RPMI7951 (cell line): ENCODE measurements at regions not wholly inside any gene's neighbourhood (a gene's known extent, or its start where the extent isn't known, plus 50 kb on each side); places are given as distances from the start of the nearest gene placed in this dataset.

Source experiments
- DNase-seq: peaks from one replicate; pipeline ENCODE4 v3.0.0-alpha.2; 2012; ENCODE audit warnings: low read depth

DNA sequence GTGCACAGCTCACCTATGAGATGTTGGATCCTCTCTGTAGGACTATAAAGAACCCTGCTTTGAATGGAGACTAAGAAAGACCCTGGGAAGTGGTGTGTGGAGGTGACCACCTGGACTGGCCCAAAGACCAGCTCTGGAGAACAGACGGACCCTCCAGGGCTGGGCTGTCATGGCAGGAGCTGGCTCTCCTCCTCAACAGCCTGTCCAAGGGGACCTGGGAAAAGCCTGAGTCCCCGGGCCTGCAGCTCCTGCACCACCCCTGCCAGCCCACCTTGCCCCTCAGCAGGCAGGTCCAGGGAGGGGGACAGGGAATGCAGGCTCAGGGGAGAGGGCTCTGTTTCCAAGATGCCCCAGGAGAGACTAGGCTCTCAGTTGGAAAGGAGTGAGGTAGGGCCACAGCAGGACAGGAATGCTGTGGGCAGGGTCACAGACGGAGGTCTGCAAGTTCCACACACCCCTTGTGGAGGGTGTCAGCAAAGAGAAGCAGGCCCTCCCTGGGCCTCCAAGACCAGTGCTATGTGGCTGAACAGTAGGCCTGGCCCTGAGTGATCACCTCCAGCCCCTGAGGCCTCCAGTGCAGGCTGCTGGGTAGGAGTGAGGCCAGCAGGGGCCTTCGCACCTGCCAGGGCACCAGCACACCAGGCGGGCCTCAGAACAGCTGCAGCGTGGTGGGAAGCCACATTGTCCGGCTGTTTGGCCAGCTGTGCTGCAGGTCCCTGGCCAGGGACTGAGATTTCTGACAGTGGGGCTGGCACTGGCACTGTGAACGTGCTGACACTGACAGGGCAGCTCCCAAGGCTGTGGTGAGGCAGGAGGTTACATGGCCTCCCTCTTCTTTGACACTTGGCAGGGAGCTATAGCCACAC lies 86.4 kb upstream of the OTOS start:
- no peak for DNase-seq

DNA sequence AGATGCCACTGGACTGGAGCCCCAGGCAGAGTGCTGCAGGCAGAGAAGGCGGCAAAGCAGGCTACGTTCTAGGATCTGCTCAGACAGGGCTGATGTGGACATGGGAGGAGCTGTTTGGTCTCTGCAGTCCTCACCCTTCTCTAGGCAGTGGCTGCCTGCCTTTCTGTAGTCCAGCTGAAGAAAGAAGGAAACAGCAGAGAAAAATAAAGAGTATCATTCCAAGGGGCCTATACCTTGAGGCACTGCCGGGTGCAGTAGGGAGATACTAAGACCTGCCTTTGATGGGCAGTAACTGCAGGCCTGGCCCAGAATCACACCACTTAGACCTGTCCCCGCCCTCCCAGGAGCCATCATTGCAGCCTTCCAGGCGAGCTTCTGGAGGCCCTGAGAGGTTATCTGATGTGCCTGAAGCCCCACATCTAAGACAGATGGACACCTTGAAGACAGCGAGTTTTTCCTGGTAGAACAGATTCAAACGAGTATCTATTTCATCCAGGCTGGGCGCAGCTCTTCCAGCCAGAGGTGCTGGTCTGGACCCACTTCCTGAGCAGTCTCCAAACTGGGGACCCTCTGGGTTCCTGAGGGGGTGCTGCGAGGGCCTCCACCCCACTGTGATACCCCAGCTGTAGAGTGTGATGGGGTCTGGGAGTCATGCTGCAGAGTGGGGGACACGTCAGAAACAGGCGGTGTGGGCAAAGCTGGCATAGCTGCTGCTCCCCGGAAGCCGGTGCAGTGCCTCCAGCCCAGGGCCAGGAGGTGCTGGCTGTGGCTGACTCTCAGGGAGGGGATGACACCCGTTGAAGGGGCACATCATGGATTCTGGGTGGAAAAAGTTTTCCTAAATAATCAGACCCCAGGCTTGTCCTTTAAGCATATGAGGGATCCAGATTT lies 87.3 kb upstream of the OTOS start:
- DNase-seq: no peak

DNA sequence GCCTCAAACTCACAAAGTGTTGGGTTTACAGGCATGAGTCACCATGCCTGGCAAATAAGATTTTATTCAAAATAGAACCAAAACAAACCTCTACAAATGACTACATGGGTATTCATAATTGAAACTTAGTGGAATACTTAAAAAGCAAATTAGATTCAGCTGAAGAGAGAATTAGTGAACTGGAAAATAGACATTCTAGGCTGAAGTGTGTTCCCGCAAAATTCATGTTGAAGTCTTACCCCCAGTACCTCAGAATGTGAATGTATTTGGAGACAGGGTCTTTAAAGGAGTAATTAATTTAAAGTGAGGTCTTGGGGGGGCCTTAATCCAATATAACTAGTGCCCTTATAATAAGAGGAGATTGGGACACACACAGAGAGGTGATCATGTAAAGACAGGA lies 88.5 kb upstream of the OTOS start:
- DNase-seq: no peak

DNA sequence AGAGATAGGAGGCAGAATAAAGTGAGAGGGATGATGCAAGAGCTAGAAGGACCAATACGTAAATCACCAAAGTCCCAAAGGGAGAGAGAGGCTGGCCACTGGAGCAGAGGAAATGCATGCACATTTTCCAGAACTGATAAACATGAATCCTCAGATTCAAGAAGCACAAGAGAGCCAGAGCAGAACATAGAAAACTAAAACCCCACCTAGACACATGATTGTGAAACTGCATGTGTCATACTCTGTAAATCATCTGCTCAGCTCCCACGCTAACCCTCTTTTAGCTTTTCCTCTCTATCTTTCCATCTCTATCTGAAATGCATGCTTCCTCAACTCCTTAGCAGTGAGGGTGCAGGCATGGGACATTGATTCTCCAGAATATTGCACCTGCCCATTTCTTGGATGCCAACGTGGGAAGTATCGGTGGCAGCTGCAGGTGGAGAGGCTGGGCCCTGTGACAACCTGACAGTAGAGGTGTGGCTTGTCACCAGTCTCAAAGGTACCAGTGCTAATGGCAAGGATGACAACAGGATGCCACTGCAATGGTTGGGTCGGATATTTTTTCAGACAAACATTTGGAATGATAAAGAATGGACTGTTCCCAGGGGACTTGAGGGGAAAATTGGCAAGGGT lies 89.3 kb upstream of the OTOS start:
- no peak for DNase-seq

DNA sequence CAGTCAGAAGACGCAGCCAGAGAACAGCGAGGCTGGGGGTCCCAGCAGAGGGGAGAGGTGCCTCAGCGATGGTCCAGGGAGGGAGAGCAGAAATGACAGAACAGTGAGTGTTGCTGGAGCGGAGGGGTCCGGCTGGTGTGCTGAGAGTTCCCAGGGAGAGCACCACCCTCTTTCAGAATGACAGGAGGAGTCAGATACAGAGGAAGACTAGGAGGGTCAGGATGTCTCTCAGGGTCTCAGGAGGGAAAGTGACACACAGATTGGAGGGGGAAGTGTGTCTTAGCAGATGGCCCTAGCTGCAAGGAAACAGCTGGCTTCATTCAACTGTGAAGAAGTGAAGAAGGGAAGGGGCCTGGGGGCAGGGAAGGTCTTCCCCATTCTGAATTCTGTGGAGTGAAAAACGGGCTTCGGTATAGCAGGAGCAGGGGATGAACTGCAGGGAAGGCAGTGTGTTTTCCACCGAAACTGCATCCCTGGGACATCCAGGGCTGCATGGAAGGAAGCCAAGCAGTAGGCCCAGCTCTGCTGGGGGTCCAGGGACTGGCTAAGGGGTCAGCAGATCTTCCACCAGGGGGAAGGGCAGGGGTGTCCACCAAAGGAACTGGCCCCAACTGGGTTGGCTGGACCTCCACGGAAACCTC lies 90.0 kb upstream of the OTOS start:
- no peak for DNase-seq

DNA sequence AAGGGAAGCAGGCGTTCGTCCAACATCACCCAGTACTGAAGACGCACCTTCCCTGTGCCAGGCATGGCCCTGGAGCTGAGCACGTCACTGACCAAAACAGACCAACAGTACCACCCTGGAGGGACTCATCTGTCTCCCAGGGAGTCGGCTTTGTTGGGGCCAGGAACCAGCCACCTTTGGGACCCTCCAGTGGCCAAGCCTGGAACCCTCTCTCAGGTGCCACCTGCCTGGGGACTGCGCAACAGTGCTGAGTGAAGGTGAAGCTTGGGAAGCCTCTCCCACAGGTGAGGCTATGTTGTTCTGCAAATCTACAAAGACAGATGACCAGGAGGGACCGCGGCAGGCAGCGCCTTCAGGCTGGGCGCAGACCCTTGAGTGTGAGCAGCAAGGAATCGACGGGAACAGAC lies 91.4 kb upstream of the OTOS start:
- DNase-seq: no peak

DNA sequence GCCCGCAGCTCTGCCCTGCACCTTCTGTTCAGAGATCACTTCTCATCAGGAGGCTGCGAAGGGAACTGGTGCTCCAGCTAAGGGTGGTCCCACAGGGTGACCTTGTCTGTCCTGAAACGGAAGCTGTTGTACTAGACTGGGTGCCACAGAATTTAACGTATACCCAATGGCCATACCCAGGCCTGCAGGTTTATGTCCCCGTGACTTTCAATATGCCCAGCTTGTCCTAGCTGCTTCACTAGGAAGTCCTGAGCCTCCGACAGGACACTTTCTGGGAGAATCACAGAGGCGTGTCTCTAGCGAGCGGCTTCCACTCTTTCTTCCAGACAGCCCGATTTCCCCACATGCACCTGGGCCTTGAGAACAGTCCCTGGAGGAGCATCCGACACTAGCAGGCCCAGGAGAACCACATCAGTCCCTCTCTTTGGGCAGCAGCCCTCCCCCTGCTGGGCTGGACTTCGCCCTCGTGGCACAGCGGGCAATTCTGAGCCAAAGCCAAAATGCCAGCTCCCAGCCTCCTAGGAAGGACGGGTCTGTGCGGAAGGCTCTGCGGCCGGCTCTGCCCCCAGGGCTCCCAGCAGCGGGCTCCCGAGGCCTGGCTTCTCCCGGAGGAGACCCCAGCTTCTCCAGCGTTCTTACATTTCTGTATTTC lies 91.9 kb upstream of the OTOS start:
- no peak for DNase-seq

DNA sequence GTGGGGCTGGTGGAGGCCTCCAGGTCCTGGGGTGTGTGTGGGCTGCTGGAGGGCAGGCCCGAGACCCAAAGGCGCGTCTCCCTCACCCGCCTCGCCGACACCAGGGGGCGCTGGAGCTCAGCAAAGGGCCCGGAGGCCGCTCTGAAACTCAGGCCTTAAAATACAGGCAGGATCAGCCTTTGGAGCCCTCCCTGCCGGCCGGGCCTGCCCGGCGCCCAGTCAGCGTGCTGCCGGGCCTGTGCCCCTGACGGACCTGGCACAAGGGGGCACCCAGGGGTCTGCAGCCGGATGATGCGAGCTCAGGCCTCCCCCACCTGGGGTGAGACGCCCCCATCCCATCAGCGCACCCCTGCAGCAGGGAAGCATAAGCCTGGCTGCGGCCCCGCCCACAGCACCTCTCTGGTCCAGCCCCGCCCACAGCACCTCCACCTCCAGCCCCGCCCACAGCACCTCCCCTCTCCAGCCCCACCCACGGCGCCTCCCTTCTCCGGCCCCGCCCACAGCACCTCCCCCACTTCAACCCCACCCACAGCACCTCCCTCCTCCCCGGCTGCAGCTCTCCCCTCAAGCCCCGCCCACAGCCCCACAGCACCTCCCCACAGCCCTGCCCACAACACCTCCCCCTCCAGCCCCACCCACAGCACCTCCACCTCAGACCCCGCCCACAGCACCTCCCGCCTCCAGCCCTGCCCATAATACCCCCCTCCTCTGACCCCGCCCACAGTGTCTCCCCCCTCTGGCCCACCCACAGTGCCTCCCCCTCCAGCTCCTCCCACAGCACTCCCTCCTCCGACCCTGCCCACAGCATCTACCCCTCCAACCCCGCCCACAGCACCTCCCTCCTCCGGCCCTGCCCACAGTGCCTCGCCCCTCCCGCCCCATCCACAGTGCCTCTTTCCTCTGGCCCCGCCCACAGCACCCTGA lies 92.8 kb upstream of the OTOS start:
- DNase-seq: peak; percentile 61

DNA sequence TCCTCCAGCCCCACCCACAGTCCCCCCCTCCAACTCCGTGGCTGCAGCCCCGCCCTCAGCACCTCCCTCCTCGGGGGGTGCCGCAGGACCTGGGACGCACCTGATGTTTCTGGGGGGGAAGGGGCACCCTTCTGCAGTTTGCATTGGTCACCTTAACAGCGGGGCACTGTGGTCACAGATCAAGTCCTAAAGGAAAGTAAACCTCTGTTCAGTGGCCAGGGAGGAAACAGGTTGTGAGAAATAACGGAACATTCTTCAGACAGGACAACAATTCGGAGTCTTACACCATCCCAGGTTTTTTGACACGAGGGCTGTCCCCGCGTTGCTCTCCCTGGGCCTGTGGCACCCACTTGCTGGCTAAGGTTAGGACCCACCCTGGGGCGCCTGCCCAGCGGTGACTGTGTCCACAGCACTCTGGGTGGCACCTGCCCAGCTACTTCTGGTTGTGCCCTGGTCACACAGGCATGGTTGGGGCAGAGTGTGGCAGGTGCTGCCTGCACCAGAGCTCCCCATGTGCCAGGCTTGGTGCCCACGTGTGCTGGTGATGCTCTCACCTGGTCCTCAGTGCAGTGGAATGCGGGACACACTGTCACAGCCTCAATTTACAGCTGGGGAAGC lies 93.5 kb upstream of the OTOS start:
- DNase-seq: no peak

DNA sequence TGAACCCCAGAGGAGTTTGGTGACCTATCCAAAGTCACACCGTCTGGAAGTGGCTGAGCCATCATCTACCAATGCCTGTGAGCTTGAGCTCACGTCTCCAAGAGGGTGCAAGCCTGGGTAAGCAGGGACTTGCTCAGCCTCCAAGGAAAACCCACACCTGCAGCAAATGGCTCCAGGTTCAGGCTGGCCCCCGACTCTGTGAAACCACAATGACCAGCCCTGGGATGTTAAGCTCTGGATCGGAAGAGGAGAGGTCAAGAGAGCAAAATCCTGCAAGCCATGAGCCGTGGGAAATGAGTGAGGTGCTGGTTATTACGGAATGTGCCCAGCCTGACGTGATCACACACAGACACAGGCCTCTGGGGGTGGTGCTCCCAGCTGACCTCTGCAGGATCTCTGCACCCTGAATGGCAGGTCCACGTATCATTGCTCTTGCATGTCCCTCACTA lies 94.1 kb upstream of the OTOS start:
- no peak for DNase-seq

DNA sequence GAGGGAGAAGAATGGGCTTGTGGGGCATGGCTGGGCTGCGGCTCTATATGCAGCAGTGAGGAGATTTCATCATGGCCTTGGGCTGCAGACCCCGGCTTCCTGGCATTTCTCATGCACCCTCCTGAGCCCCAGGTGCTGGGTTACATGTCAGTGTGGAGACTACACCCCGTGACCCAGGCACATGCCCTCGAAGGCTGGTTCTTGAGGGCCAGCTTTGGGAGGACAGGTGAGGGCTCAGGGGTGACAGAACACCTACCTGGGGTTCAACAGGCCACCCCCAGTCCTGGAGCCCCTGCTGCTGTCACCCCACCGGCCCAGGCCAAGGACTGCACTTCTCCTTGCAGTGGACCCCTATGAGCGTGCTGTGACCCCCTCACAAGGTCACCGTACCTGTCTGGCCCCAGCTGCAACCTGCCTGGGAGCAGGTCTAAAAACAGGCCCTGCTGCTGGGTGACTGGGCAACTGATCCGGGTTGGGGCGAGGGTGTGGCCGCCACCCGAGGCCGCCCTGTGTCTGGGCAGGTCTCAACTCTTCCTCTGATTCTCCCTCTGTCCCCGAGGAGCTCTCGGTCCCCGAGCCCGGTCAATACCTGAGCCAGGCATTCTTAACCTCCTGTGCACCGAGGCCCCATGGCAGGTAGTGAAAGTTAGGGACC lies 94.8 kb upstream of the OTOS start:
- DNase-seq: no peak

DNA sequence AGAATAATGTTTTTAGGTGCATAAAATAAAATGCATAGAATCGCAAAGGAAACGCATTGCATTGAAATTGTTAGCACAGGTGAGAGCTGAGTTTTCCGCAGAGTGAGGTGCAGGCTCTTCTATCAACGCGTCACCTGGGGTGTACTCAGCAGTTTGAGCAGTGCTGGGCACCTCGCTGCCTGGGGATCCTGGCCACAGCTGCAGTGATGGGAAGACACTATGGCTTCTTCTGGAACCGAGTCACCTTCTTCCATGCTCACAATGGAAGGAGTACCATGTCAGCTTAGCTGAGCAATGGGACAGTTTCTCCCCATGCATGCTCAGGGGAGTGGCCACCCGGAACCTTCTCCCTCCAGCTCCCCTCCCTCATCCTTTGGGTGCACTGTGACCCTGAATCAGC lies 95.4 kb upstream of the OTOS start:
- no peak for DNase-seq

DNA sequence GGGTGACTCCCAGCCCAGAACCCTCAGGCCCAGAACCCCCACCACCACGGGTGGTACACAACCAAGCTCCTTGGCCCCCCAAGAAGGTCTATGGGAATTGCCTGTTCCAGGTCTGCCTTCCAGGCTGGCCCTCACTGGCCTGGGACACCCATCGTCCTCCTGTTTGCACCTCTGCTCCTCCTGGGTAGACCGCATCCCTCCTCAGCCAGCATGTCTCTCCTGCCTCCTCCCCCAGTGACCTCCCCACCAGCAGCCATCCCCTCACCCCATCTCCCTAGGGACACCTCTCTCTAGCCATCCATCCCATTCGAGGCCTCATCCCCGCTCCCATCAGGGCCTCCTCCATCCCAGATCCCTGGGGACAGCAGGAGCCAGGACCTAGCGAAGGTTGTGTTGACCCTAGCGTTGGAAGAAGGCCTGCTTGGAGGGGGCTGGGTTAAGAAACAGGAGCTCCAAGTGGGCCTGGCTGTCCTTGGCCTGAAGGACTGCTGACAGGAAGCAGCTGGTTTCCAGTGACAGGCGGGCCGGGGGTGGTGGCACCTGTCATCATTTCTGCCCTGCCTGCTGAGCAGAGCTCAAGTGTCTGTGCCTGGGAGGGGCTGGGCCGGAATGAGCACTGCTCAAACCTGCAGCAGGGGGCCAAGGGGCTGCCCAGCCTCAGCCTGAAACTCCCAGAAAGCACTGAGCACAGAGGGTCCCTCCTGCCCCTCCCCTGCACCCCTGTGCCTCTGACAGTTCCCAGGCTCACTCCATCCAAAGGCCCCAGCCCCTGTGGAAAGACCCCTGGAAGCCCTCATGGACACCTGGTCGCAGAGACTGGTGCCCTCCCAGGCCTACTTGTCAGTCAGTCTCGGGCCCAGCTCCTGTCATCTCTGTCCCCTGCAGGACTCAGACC lies 96.0 kb upstream of the OTOS start:
- DNase-seq: no peak

DNA sequence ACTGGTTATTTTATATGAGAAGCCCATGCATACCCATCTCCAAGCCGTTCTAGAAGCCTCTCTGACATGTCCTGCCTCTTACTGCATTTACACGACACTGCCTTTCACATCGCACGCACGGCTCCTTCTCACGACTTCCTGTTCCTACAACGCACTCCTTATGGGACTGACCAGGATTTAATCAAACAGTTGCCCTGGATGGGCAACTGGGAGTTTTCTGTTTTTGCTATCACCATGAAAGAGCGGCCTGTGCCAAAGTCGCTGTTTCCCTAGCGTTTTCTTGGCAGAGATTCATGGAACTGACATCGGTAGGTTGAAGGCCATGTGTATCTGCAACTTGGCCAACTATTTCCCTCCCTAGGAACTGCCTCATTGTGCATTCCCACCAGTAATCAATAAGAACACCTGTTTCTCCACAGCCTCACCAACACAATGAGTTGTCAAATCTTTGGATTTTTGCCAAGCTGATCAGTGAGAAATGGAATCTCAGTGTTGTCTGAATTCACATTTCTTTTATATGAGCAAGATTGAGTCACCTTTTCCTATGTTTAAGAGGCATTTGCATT lies 97.2 kb upstream of the OTOS start:
- peak; percentile 25 for DNase-seq

DNA sequence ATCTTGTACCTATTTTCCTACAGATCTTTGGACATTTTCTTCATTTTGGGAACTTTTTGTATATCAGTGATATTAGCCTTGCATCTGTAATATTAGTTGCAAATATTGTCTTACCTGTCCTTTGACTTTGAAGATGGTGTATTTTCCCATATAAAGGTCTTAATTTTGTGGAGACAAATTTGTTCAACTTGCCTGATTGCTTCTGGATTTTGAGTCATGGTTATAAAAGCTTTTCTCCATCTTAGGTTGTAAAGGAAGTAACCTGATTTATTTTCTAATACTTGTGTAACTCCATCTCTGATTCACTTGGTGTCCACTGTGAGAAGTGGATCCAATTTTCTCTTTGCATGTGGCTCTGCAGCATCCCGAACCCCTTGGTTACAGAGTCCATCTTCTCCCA lies 97.7 kb upstream of the OTOS start:
- DNase-seq: no peak

DNA sequence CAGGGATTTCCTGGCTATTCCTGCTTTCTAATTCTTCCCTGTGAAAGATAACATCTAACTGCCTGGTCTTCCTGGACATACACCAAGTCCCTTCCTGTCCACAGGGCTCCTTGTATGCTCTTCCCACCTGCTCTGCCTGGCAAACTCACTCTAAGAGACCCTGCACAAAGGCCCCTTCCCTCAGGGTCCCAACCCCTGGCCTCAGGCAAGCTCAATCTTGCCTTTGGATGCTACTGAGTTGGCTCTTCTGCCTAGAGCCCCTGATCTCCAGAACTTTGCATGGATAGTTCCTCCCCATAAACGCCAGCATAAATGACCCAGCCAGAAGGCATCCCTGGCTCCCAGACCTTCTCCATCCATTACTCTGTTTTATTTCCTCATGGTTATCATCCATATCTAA lies 98.3 kb upstream of the OTOS start:
- DNase-seq: no peak

DNA sequence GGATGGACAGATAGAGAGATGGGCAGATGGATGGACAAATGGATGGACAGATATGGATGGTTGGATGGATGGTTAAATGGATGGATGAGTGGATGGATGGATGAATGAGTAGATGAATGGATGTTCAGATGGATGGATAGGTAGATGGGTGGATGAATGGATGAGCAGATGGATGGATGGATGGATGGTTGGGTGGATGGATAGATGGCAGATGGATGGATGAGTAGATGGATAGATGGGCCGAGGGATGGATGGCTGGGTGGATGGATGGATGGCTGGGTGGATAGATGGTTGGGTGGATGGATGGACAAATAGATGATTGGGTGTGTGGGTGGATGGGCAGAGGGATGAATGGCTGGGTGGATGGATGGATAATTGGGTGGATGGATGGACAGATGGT lies 98.9 kb upstream of the OTOS start:
- no peak for DNase-seq
